ENCODE measurements at regions not wholly inside any gene's neighbourhood (a gene's known extent, or its start where the extent isn't known, plus 50 kb on each side); places are given as distances from the start of the nearest gene placed in this dataset.

- TF ChIP-seq CTCF (IDR thresholded peaks at IDR 0.05) (no peak), SIN3A (IDR thresholded peaks at IDR 0.05; ENCODE audit: borderline replicate concordance, insufficient read depth, low read depth, low read length) (no peak), TCF7L2 (IDR thresholded peaks at IDR 0.05; ENCODE audit: low read depth, low read length) (no peak)
Measured at GRCh38 chr2:147739508-147739907, 105.3 kb upstream of the ACVR2A start.
